Uterus (tissue), 2 donors: ENCODE measurements at regions not wholly inside any gene's neighbourhood (a gene's known extent, or its start where the extent isn't known, plus 50 kb on each side); places are given as distances from the start of the nearest gene placed in this dataset.

Source experiments
- CTCF ChIP-seq, 4 experiments: fragments of 200-600 bp in 2 of 4; fragments of 450-650 bp in 2 of 4; sonication (generic) in 2 of 4; IDR thresholded peaks; one replicate each; pipeline ENCODE4 v1.5.1; 2016 to 2019; ENCODE audit warnings: antibody characterized with exemption in 4 of 4, mild to moderate bottlenecking in 2 of 4, moderate library complexity in 1 of 4
- POLR2A ChIP-seq, 2 donors: fragments of 450-650 bp; IDR thresholded peaks; one replicate each; pipeline ENCODE4 v1.6.1; 2016; ENCODE audit warnings: antibody characterized with exemption in 2 of 2, mild to moderate bottlenecking in 1 of 2, moderate library complexity in 1 of 2

DNA sequence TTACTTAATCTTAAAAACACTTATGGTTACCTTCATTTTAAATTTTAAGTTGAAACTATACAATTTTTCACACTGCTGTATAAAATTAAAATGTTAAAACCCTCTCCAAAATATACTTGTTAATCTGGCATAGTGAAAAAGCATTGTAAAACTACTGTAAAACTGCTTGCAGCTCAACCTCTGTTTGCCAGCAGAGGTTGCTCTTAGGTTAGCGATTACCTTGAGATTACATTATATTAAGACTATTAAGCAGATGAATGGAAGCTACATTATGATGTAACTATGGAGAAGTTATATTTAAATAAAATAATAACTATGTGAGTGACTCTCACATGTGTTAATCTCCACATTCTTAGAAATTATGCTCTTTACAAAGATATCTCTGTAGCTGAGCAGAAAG is 143.6 kb upstream of the SLITRK3 start:
- TF ChIP-seq POLR2A (IDR thresholded peaks at IDR 0.05): no peak
- peak; percentile 17 to 36 (median 21) for TF ChIP-seq CTCF (IDR thresholded peaks at IDR 0.05)
